Stimulated activated naive CD8-positive, alpha-beta T cell treated with anti-CD3 and anti-CD28 coated beads, Interleukin-15, Interleukin-2, amounts not matched to agents 100 ng/mL and 50 ng/mL, for 24 hours (primary cell): ENCODE measurements at regions not wholly inside any gene's neighbourhood (a gene's known extent, or its start where the extent isn't known, plus 50 kb on each side); places are given as distances from the start of the nearest gene placed in this dataset.

Source experiments
- H3K27ac Mint-ChIP-seq: one replicate; pipeline ENCODE4 v1.8.0; 2021; ENCODE audit warnings: mild to moderate bottlenecking, mixed read lengths
- H3K27me3 Mint-ChIP-seq: one replicate; pipeline ENCODE4 v1.8.0; 2021; ENCODE audit warnings: mixed read lengths
- H3K36me3 Mint-ChIP-seq: one replicate; pipeline ENCODE4 v1.8.0; 2021; ENCODE audit warnings: low read depth, mixed read lengths
- H3K4me1 Mint-ChIP-seq: one replicate; pipeline ENCODE4 v1.8.0; 2021; ENCODE audit warnings: low read depth, mixed read lengths
- H3K4me3 Mint-ChIP-seq: one replicate; pipeline ENCODE4 v1.8.0; 2021; ENCODE audit warnings: mild to moderate bottlenecking, mixed read lengths
- H3K9me3 Mint-ChIP-seq: one replicate; pipeline ENCODE4 v1.8.0; 2021; ENCODE audit warnings: mixed read lengths

- Mint-ChIP-seq H3K9me3 (no peaks in the 10 kb centered on the region), H3K4me1 (peaks cover 52% of the 10 kb centered on the region)
Observed at GRCh38 chr3:72340476-72341379, 507.5 kb downstream of the SHQ1 start.

GRCh38 chr3:72340056-72340455, 508.2 kb downstream of the SHQ1 start:
- Mint-ChIP-seq H3K36me3 (no peaks in the 10 kb centered on the region), H3K4me3 (no peak overlapping the region), H3K27ac (no peak overlapping the region), H3K27me3 (no peaks in the 10 kb centered on the region), H3K4me1 (peaks cover 45% of the 10 kb centered on the region), H3K9me3 (no peaks in the 10 kb centered on the region)

More at GRCh38 chr3:72340476-72341379, 507.5 kb downstream of the SHQ1 start:
- H3K27ac Mint-ChIP-seq, result peak overlapping the region; percentile 61
- no peak overlapping the region for H3K4me3 Mint-ChIP-seq
- H3K36me3 Mint-ChIP-seq, result no peaks in the 10 kb centered on the region
- no peaks in the 10 kb centered on the region for H3K27me3 Mint-ChIP-seq

GRCh38 chr3:72339670-72340030, 508.6 kb downstream of the SHQ1 start:
- Mint-ChIP-seq H3K9me3 (no peaks in the 10 kb centered on the region), H3K27me3 (no peaks in the 10 kb centered on the region), H3K27ac (no peak overlapping the region)

GRCh38 chr3:72338942-72339669, 509.1 kb downstream of the SHQ1 start:
- Mint-ChIP-seq H3K9me3 (no peaks in the 10 kb centered on the region), H3K4me3 (no peak overlapping the region), H3K27ac (no peak overlapping the region), H3K4me1 (peaks cover 36% of the 10 kb centered on the region), H3K27me3 (no peaks in the 10 kb centered on the region), H3K36me3 (no peaks in the 10 kb centered on the region)

More at GRCh38 chr3:72339670-72340030, 508.6 kb downstream of the SHQ1 start:
- Mint-ChIP-seq H3K4me1 (peaks cover 41% of the 10 kb centered on the region), H3K4me3 (no peak overlapping the region), H3K36me3 (no peaks in the 10 kb centered on the region)

- Mint-ChIP-seq H3K4me3 (no peak overlapping the region), H3K27me3 (no peaks in the 10 kb centered on the region), H3K4me1 (peaks cover 28% of the 10 kb centered on the region), H3K36me3 (no peaks in the 10 kb centered on the region), H3K27ac (no peak overlapping the region), H3K9me3 (no peaks in the 10 kb centered on the region)
Observed at GRCh38 chr3:72338082-72338941, 509.9 kb downstream of the SHQ1 start.

GRCh38 chr3:72337480-72337855, 510.8 kb downstream of the SHQ1 start:
- H3K36me3 Mint-ChIP-seq, result no peaks in the 10 kb centered on the region
- H3K27ac Mint-ChIP-seq, result no peak overlapping the region
- peaks cover 20% of the 10 kb centered on the region for H3K4me1 Mint-ChIP-seq
- no peak overlapping the region for H3K4me3 Mint-ChIP-seq
- H3K9me3 Mint-ChIP-seq, result no peaks in the 10 kb centered on the region
- peaks cover 1% of the 10 kb centered on the region for H3K27me3 Mint-ChIP-seq

GRCh38 chr3:72336821-72337479, 511.3 kb downstream of the SHQ1 start:
- H3K27ac Mint-ChIP-seq, result no peak overlapping the region
- H3K4me3 Mint-ChIP-seq, result no peak overlapping the region

GRCh38 chr3:72336114-72336651, 512.1 kb downstream of the SHQ1 start:
- Mint-ChIP-seq H3K9me3 (no peaks in the 10 kb centered on the region), H3K4me1 (peaks cover 10% of the 10 kb centered on the region), H3K27me3 (peaks cover 6% of the 10 kb centered on the region), H3K4me3 (no peak overlapping the region), H3K27ac (no peak overlapping the region), H3K36me3 (no peaks in the 10 kb centered on the region)

More at GRCh38 chr3:72336821-72337479, 511.3 kb downstream of the SHQ1 start:
- Mint-ChIP-seq H3K4me1 (peaks cover 17% of the 10 kb centered on the region), H3K9me3 (no peaks in the 10 kb centered on the region), H3K36me3 (no peaks in the 10 kb centered on the region), H3K27me3 (peaks cover 6% of the 10 kb centered on the region)

GRCh38 chr3:72335458-72336095, 512.7 kb downstream of the SHQ1 start:
- H3K27ac Mint-ChIP-seq, result no peak overlapping the region
- peaks cover 6% of the 10 kb centered on the region for H3K27me3 Mint-ChIP-seq
- H3K4me3 Mint-ChIP-seq, result no peak overlapping the region
- H3K4me1 Mint-ChIP-seq, result peaks cover 4% of the 10 kb centered on the region
- no peaks in the 10 kb centered on the region for H3K36me3 Mint-ChIP-seq
- no peaks in the 10 kb centered on the region for H3K9me3 Mint-ChIP-seq

GRCh38 chr3:72334681-72335457, 513.4 kb downstream of the SHQ1 start:
- H3K27ac Mint-ChIP-seq, result peak overlapping the region; percentile 33
- no peaks in the 10 kb centered on the region for H3K9me3 Mint-ChIP-seq
- no peaks in the 10 kb centered on the region for H3K36me3 Mint-ChIP-seq
- no peak overlapping the region for H3K4me3 Mint-ChIP-seq
- H3K4me1 Mint-ChIP-seq, result no peaks in the 10 kb centered on the region
- H3K27me3 Mint-ChIP-seq, result peaks cover 6% of the 10 kb centered on the region

- Mint-ChIP-seq H3K27me3 (peaks cover 6% of the 10 kb centered on the region), H3K4me1 (no peaks in the 10 kb centered on the region), H3K27ac (no peak overlapping the region), H3K9me3 (no peaks in the 10 kb centered on the region), H3K4me3 (no peak overlapping the region), H3K36me3 (no peaks in the 10 kb centered on the region)
Observed at GRCh38 chr3:72332689-72333088, 515.6 kb downstream of the SHQ1 start.

- no peaks in the 10 kb centered on the region for H3K36me3 Mint-ChIP-seq
- H3K27ac Mint-ChIP-seq, result no peak overlapping the region
- no peak overlapping the region for H3K4me3 Mint-ChIP-seq
- H3K4me1 Mint-ChIP-seq, result no peaks in the 10 kb centered on the region
- peaks cover 3% of the 10 kb centered on the region for H3K9me3 Mint-ChIP-seq
- H3K27me3 Mint-ChIP-seq, result peaks cover 6% of the 10 kb centered on the region
Observed at GRCh38 chr3:72332036-72332435, 516.2 kb downstream of the SHQ1 start.

GRCh38 chr3:72331076-72331475, 517.2 kb downstream of the SHQ1 start:
- H3K27ac Mint-ChIP-seq, result no peak overlapping the region
- H3K27me3 Mint-ChIP-seq, result peaks cover 6% of the 10 kb centered on the region
- peaks cover 5% of the 10 kb centered on the region for H3K9me3 Mint-ChIP-seq
- no peak overlapping the region for H3K4me3 Mint-ChIP-seq
- no peaks in the 10 kb centered on the region for H3K36me3 Mint-ChIP-seq
- H3K4me1 Mint-ChIP-seq, result no peaks in the 10 kb centered on the region
